SK-N-SH treated with all-trans-retinoic acid at 6 μM for 48 hours (cell line): ENCODE measurements at regions not wholly inside any gene's neighbourhood (a gene's known extent, or its start where the extent isn't known, plus 50 kb on each side); places are given as distances from the start of the nearest gene placed in this dataset.

Experiments
- ATAC-seq: fragments of 200-7000 bp; cut with Tn5 transposase; 3 replicates; pipeline ENCODE4 v1.9.1; 2020; ENCODE audit warnings: mild to moderate bottlenecking, moderate library complexity
- BACH2 ChIP-seq: fragments of 250-450 bp; sonication (Bioruptor Pico); IDR thresholded peaks from 2 replicates; pipeline ENCODE4 v1.9.0; 2021; ENCODE audit warnings: mild to moderate bottlenecking, borderline replicate concordance
- CREB5 ChIP-seq: fragments of 250-450 bp; sonication (Bioruptor Pico); IDR thresholded peaks from 2 replicates; pipeline ENCODE4 v1.5.1; 2020; ENCODE audit warnings: low read depth, mild to moderate bottlenecking, moderate library complexity
- CSDC2 ChIP-seq: fragments of 250-450 bp; sonication (Bioruptor Pico); IDR thresholded peaks from 2 replicates; pipeline ENCODE4 v1.5.0; 2020; ENCODE audit warnings: mild to moderate bottlenecking, moderate library complexity
- ESRRG ChIP-seq: fragments of 250-450 bp; sonication (Bioruptor Pico); IDR thresholded peaks from 2 replicates; pipeline ENCODE4 v1.6.1; 2021; ENCODE audit warnings: mild to moderate bottlenecking
- GLIS3 ChIP-seq: fragments of 250-450 bp; sonication (Bioruptor Pico); IDR thresholded peaks from 2 replicates; pipeline ENCODE4 v1.5.0; 2020; ENCODE audit warnings: mild to moderate bottlenecking, moderate library complexity
- ISL1 ChIP-seq: fragments of 250-450 bp; sonication (Bioruptor Pico); IDR thresholded peaks from 2 replicates; pipeline ENCODE4 v2.1.2; 2022; ENCODE audit warnings: mild to moderate bottlenecking, moderate library complexity
- OSR1 ChIP-seq: fragments of 250-450 bp; sonication (Bioruptor Pico); IDR thresholded peaks from 2 replicates; pipeline ENCODE4 v1.8.0; 2022; ENCODE audit warnings: moderate library complexity, mild to moderate bottlenecking, inconsistent platforms
- PATZ1 ChIP-seq: fragments of 250-450 bp; sonication (Bioruptor Pico); IDR thresholded peaks from 2 replicates; pipeline ENCODE4 v1.8.0; 2020; ENCODE audit warnings: mild to moderate bottlenecking, moderate library complexity, borderline replicate concordance
- PPARA ChIP-seq: fragments of 250-450 bp; sonication (Bioruptor Pico); IDR thresholded peaks from 2 replicates; pipeline ENCODE4 v1.5.0; 2020; ENCODE audit warnings: mild to moderate bottlenecking, borderline replicate concordance
- SNAI2 ChIP-seq: fragments of 250-450 bp; sonication (Bioruptor Pico); IDR thresholded peaks from 2 replicates; pipeline ENCODE4 v1.5.0; 2020; ENCODE audit warnings: mild to moderate bottlenecking, moderate library complexity
- TOX ChIP-seq: fragments of 250-450 bp; sonication (Bioruptor Pico); IDR thresholded peaks from 2 replicates; pipeline ENCODE4 v1.8.0; 2021; ENCODE audit warnings: mild to moderate bottlenecking, moderate library complexity, borderline replicate concordance
- TSHZ2 ChIP-seq: fragments of 250-450 bp; sonication (Bioruptor Pico); IDR thresholded peaks from 2 replicates; pipeline ENCODE4 v1.5.0; 2020; ENCODE audit warnings: mild to moderate bottlenecking, moderate library complexity
- ZC3H10 ChIP-seq: fragments of 250-450 bp; sonication (Bioruptor Pico); IDR thresholded peaks from 2 replicates; pipeline ENCODE4 v1.5.1; 2021; ENCODE audit warnings: mild to moderate bottlenecking, moderate library complexity
- ZFP3 ChIP-seq: fragments of 250-450 bp; sonication (Bioruptor Pico); IDR thresholded peaks from 2 replicates; pipeline ENCODE4 v1.5.0; 2020; ENCODE audit warnings: mild to moderate bottlenecking, moderate library complexity
- ZNF565 ChIP-seq: fragments of 450-650 bp; formaldehyde crosslinking; conservative IDR thresholded peaks from 2 replicates; pipeline ENCODE4 v1.5.0; 2020; ENCODE audit warnings: low read depth, mild to moderate bottlenecking, moderate library complexity
- ZNF70 ChIP-seq: fragments of 450-650 bp; formaldehyde crosslinking; IDR thresholded peaks from 2 replicates; pipeline ENCODE4 v1.5.0; 2020; ENCODE audit warnings: mild to moderate bottlenecking, moderate library complexity
- ZNF8 ChIP-seq: fragments of 450-650 bp; formaldehyde crosslinking; IDR thresholded peaks from 2 replicates; pipeline ENCODE4 v1.5.0; 2020; ENCODE audit warnings: mild to moderate bottlenecking, moderate library complexity

GRCh38 chr9:104386425-104387069 is 117.5 kb upstream of the OR13F1 start:
- TF ChIP-seq ESRRG (CRISPR knock-in tag) (no peak), ZFP3 (CRISPR knock-in tag) (no peak), SNAI2 (CRISPR knock-in tag) (no peak), GLIS3 (no peak), CSDC2 (no peak), BACH2 (CRISPR knock-in tag) (no peak), PPARA (CRISPR knock-in tag) (no peak), CREB5 (CRISPR knock-in tag) (no peak), PATZ1 (no peak), TSHZ2 (CRISPR knock-in tag) (no peak), OSR1 (no peak), ZNF565 (CRISPR knock-in tag) (no peak), ZNF70 (CRISPR knock-in tag) (no peak), ZC3H10 (CRISPR knock-in tag) (no peak), TOX (CRISPR knock-in tag) (no peak), ISL1 (no peak)
- ATAC-seq = peak; percentile 96

GRCh38 chr9:104388071-104388470 is 116.0 kb upstream of the OR13F1 start:
- no peak for ATAC-seq

More at GRCh38 chr9:104388071-104388470, 116.0 kb upstream of the OR13F1 start:
- TF ChIP-seq BACH2 (CRISPR knock-in tag) (no peak), TSHZ2 (CRISPR knock-in tag) (no peak), ZNF8 (CRISPR knock-in tag) (no peak), PPARA (CRISPR knock-in tag) (no peak), ESRRG (CRISPR knock-in tag) (no peak), PATZ1 (no peak), OSR1 (no peak)
